ENCODE measurements at regions not wholly inside any gene's neighbourhood (a gene's known extent, or its start where the extent isn't known, plus 50 kb on each side); places are given as distances from the start of the nearest gene placed in this dataset.

DNA sequence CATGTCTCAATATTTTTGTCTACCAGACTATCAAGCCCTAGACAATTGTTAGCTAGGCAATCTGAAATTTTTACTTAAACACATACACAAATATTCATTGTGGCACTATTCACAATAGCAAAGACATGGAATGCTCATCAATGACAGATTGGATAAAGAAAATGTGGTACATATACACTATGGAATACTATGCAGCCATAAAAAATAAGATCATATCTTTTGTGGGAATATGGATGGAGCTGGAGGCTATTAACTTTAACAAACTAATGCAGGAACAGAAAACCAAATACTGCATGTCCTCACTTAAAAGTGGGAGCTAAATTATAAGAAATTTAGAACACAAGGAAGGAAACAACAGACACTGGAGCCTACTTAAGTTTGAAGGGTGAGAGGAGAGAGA, 288.6 kb upstream of the MIR17HG start:
- TF ChIP-seq, protein P1, sequence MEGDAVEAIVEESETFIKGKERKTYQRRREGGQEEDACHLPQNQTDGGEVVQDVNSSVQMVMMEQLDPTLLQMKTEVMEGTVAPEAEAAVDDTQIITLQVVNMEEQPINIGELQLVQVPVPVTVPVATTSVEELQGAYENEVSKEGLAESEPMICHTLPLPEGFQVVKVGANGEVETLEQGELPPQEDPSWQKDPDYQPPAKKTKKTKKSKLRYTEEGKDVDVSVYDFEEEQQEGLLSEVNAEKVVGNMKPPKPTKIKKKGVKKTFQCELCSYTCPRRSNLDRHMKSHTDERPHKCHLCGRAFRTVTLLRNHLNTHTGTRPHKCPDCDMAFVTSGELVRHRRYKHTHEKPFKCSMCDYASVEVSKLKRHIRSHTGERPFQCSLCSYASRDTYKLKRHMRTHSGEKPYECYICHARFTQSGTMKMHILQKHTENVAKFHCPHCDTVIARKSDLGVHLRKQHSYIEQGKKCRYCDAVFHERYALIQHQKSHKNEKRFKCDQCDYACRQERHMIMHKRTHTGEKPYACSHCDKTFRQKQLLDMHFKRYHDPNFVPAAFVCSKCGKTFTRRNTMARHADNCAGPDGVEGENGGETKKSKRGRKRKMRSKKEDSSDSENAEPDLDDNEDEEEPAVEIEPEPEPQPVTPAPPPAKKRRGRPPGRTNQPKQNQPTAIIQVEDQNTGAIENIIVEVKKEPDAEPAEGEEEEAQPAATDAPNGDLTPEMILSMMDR (IDR thresholded peaks at IDR 0.05) = no peak
- TF ChIP-seq POLR2A (IDR thresholded peaks at IDR 0.05) = no peak

Data from esophagus squamous epithelium (tissue), 4 donors.